HCT116 (cell line): ENCODE measurements at regions not wholly inside any gene's neighbourhood (a gene's known extent, or its start where the extent isn't known, plus 50 kb on each side); places are given as distances from the start of the nearest gene placed in this dataset.

ENCODE experiments used
- ATAC-seq: fragments of 200-7000 bp; cut with Tn5 transposase; 2 replicates; pipeline ENCODE4 v1.9.1; 2020; ENCODE audit warnings: mild to moderate bottlenecking, moderate library complexity
- BruUV-seq: library from RNA; stranded (reverse); fragments of 400-500 nt; replicated peaks from 2 replicates; lab custom pipeline; 2021; lab: Mats Ljungman, UMichigan
- CTCF ChIA-PET: fragments of 300-600 bp; sonication (Branson Sonifier 250); formaldehyde crosslinking; loops from one replicate; lab custom pipeline; 2021; ENCODE audit warnings: antibody characterized with exemption; lab: Charles Lee
- POLR2A ChIA-PET: fragments of 300-600, 350-600 bp; sonication (Branson Sonifier 250); formaldehyde crosslinking; loops from one replicate; lab custom pipeline; 2021; ENCODE audit warnings: antibody characterized with exemption; lab: Charles Lee
- RAD21 ChIA-PET, 2 experiments: fragments of 300-600 bp; sonication (Branson Sonifier 250); formaldehyde crosslinking; loops; one replicate each; lab custom pipeline; 2023; ENCODE audit warnings: low total read pairs in 2 of 2; ENCODE audit not compliant: uncharacterized antibody in 2 of 2, unreplicated experiment in 2 of 2, low non-redundant PET in 1 of 2; lab: Charles Lee
- DNase-seq: peaks from one replicate; pipeline ENCODE4 v3.0.0-alpha.2; 2010; ENCODE audit warnings: low read depth, low spot score
- H2AFZ ChIP-seq: fragments of 200-600 bp; shearing (Covaris generic), sonication (generic); 2 replicates; pipeline ENCODE4 v1.6.1; 2017; ENCODE audit warnings: low read depth, mixed run types, mixed read lengths, antibody characterized with exemption, low read length; ENCODE audit not compliant: poor library complexity, severe bottlenecking
- H3K27ac ChIP-seq: 2 replicates; pipeline ENCODE4 v1.5.1; 2012; ENCODE audit warnings: low read depth, low read length
- H3K27me3 ChIP-seq: fragments of 200-600 bp; sonication (generic); 2 replicates; pipeline ENCODE4 v1.6.1; 2016; ENCODE audit warnings: mixed run types, low read length, mixed read lengths; ENCODE audit not compliant: insufficient read depth
- H3K36me3 ChIP-seq, 2 experiments: fragments of 200-500 bp in 1 of 2; fragments of 200-600 bp in 1 of 2; sonication (Bioruptor generic) in 1 of 2; sonication (generic) in 1 of 2; 2 replicates each; pipeline versions ENCODE4 v1.5.1 to v1.6.1; 2014 to 2016; ENCODE audit warnings: low read length in 2 of 2, inconsistent platforms in 1 of 2, mixed read lengths in 1 of 2, mixed run types in 1 of 2; ENCODE audit not compliant: insufficient read depth in 2 of 2, control insufficient read depth in 1 of 2
- H3K4me1 ChIP-seq, 2 experiments: fragments of 200-600 bp in 1 of 2; sonication (generic) in 1 of 2; 2 replicates each; pipeline versions ENCODE4 v1.5.1 to v1.6.1; 2012 to 2017; ENCODE audit warnings: low read length in 2 of 2, inconsistent platforms in 1 of 2, mild to moderate bottlenecking in 1 of 2, mixed read lengths in 1 of 2, mixed run types in 1 of 2, moderate library complexity in 1 of 2; ENCODE audit not compliant: insufficient read depth in 2 of 2, control insufficient read depth in 1 of 2
- H3K4me2 ChIP-seq: fragments of 200-600 bp; sonication (generic); 2 replicates; pipeline ENCODE4 v1.6.1; 2017; ENCODE audit warnings: mixed run types, low read length, mixed read lengths
- H3K4me3 ChIP-seq, 2 experiments: fragments of 200-600 bp in 1 of 2; sonication (generic) in 1 of 2; replicated peaks in 1 of 2; 2 replicates each; pipeline ENCODE4 v1.5.1; 2011 to 2016; ENCODE audit warnings: low read length in 2 of 2, control low read depth in 1 of 2, low read depth in 1 of 2, mild to moderate bottlenecking in 1 of 2, mixed read lengths in 1 of 2, mixed run types in 1 of 2
- H3K79me2 ChIP-seq: fragments of 200-600 bp; sonication (generic); 2 replicates; pipeline ENCODE4 v1.6.1; 2017; ENCODE audit warnings: mild to moderate bottlenecking, mixed run types, low read length, moderate library complexity, mixed read lengths; ENCODE audit not compliant: insufficient read depth
- H3K9ac ChIP-seq: fragments of 200-600 bp; sonication (generic); 2 replicates; pipeline ENCODE4 v1.6.1; 2016; ENCODE audit warnings: low read length, mixed read lengths
- H3K9me2 ChIP-seq: fragments of 200-600 bp; sonication (generic), shearing (Covaris generic); 2 replicates; pipeline ENCODE4 v1.6.1; 2017; ENCODE audit warnings: mixed run types, mild to moderate bottlenecking, moderate library complexity; ENCODE audit not compliant: insufficient read depth
- H3K9me3 ChIP-seq, 2 experiments: fragments of 200-500 bp in 1 of 2; fragments of 200-600 bp in 1 of 2; sonication (Bioruptor generic) in 1 of 2; sonication (generic) in 1 of 2; 2 replicates each; pipeline ENCODE4 v1.6.1; 2014 to 2017; ENCODE audit warnings: low read length in 2 of 2, mixed read lengths in 2 of 2, inconsistent platforms in 1 of 2, low read depth in 1 of 2, mild to moderate bottlenecking in 1 of 2, mixed run types in 1 of 2, moderate library complexity in 1 of 2; ENCODE audit not compliant: control insufficient read depth in 1 of 2, insufficient read depth in 1 of 2
- H4K20me1 ChIP-seq: fragments of 200-600 bp; sonication (generic), shearing (Covaris generic); 2 replicates; pipeline ENCODE4 v1.6.1; 2017; ENCODE audit warnings: mixed run types, mild to moderate bottlenecking, moderate library complexity; ENCODE audit not compliant: insufficient read depth
- CBX3 ChIP-seq: IDR thresholded peaks from 2 replicates; pipeline ENCODE4 v1.6.1; 2012; ENCODE audit warnings: low read depth
- CEBPB ChIP-seq: IDR thresholded peaks from 2 replicates; pipeline ENCODE4 v1.6.1; 2012; ENCODE audit warnings: low read depth
- CTCF ChIP-seq, 3 experiments: fragments of 200-600 bp in 1 of 3; sonication (generic) in 1 of 3; IDR thresholded peaks in 2 of 3; conservative IDR thresholded peaks in 1 of 3; 2 replicates each; pipeline ENCODE4 v1.5.1; 2012 to 2017; ENCODE audit warnings: low read depth in 2 of 3, low read length in 2 of 3, antibody characterized with exemption in 1 of 3, borderline replicate concordance in 1 of 3, control low read depth in 1 of 3, mild to moderate bottlenecking in 1 of 3, mixed read lengths in 1 of 3, mixed run types in 1 of 3, moderate library complexity in 1 of 3; ENCODE audit not compliant: insufficient read depth in 1 of 3
- ELF1 ChIP-seq: IDR thresholded peaks from 2 replicates; pipeline ENCODE4 v1.6.1; 2012; ENCODE audit warnings: low read depth, borderline replicate concordance
- FOSL1 ChIP-seq: IDR thresholded peaks from 2 replicates; pipeline ENCODE4 v1.6.1; 2012; ENCODE audit warnings: low read depth
- JUND ChIP-seq: IDR thresholded peaks from 2 replicates; pipeline ENCODE4 v1.6.1; 2012
- POLR2A ChIP-seq: IDR thresholded peaks from 2 replicates; pipeline ENCODE4 v1.7.0; 2011; ENCODE audit warnings: borderline replicate concordance; ENCODE audit not compliant: insufficient read depth, insufficient read length; ENCODE audit errors: extremely low read depth
- RAD21 ChIP-seq: IDR thresholded peaks from 2 replicates; pipeline ENCODE4 v1.6.1; 2012; ENCODE audit warnings: low read depth, mild to moderate bottlenecking
- SIN3A ChIP-seq: IDR thresholded peaks from 2 replicates; pipeline ENCODE4 v1.6.1; 2012; ENCODE audit warnings: low read depth
- SRF ChIP-seq: IDR thresholded peaks from 2 replicates; pipeline ENCODE4 v1.6.1; 2012; ENCODE audit warnings: low read depth
- TCF7L2 ChIP-seq: IDR thresholded peaks from 2 replicates; pipeline ENCODE4 v1.7.0; 2011; ENCODE audit warnings: borderline replicate concordance, inconsistent platforms; ENCODE audit not compliant: insufficient read depth, insufficient read length; ENCODE audit errors: extremely low read depth
- YY1 ChIP-seq: IDR thresholded peaks from 2 replicates; pipeline ENCODE4 v1.6.1; 2011; ENCODE audit warnings: low read length, low read depth, moderate library complexity, mild to moderate bottlenecking; ENCODE audit not compliant: insufficient replicate concordance; ENCODE audit errors: extremely low read depth
- ZBTB33 ChIP-seq: IDR thresholded peaks from 2 replicates; pipeline ENCODE4 v1.6.1; 2011; ENCODE audit warnings: mild to moderate bottlenecking, low read length, moderate library complexity; ENCODE audit not compliant: insufficient replicate concordance; ENCODE audit errors: extremely low read depth
- ZFX ChIP-seq: fragments of 450-650 bp; IDR thresholded peaks from 2 replicates; pipeline ENCODE4 v1.6.1; 2017
- ZNF274 ChIP-seq: fragments of 200-500 bp; sonication (Bioruptor generic); IDR thresholded peaks from 2 replicates; pipeline ENCODE4 v1.6.1; 2014; ENCODE audit warnings: mild to moderate bottlenecking, low read depth, low read length, inconsistent platforms
- intact Hi-C: fragments of 100-400 bp; cut with micrococcal nuclease; formaldehyde crosslinking; loops from 2 replicates; pipeline ENCODE4 v1.10.0; 2022

- H3K27me3 ChIP-seq: no peaks in the 10 kb centered on the region
- H3K27ac ChIP-seq: no peak overlapping the region
- RAD21 ChIA-PET: no interaction called here
- intact Hi-C loops: no loop called here
- no peaks in the 10 kb centered on the region for H3K4me1 ChIP-seq
- no peak overlapping the region for H3K4me3 ChIP-seq
- H3K36me3 ChIP-seq: no peaks in the 10 kb centered on the region
- H2AFZ ChIP-seq: no peak overlapping the region
- H3K79me2 ChIP-seq: no peaks in the 10 kb centered on the region
- no TSS peak for BruUV-seq
- H3K9me2 ChIP-seq: no peaks in the 10 kb centered on the region
- ATAC-seq: no peak
- CTCF ChIA-PET: no interaction called here
- DNase-seq: no peak
- H4K20me1 ChIP-seq: no peaks in the 10 kb centered on the region
- H3K9ac ChIP-seq: no peak overlapping the region
- H3K9me3 ChIP-seq: no peaks in the 10 kb centered on the region
- H3K4me2 ChIP-seq: no peak overlapping the region
- TF ChIP-seq ZFX (no peak), CTCF (IDR thresholded peaks at IDR 0.05 in 2 of 3, conservative IDR thresholded peaks at IDR 0.05 in 1 of 3; ENCODE audit: borderline replicate concordance in 1 of 3, insufficient read depth in 1 of 3, low read depth in 2 of 3, low read length in 2 of 3) (no peak), FOSL1 (no peak), YY1 (no peak), ZBTB33 (no peak), JUND (no peak), CEBPB (no peak), ELF1 (no peak), CBX3 (no peak), ZNF274 (no peak), SIN3A (no peak), TCF7L2 (no peak), POLR2A (no peak), SRF (no peak), RAD21 (no peak)
- POLR2A ChIA-PET: no interaction called here
Measured at GRCh38 chrX:10974920-10975319, 136.2 kb upstream of the HCCS start.
